WERI-Rb-1 (cell line): ENCODE measurements at regions not wholly inside any gene's neighbourhood (a gene's known extent, or its start where the extent isn't known, plus 50 kb on each side); places are given as distances from the start of the nearest gene placed in this dataset.

Source experiments
- DNase-seq: peaks from one replicate; pipeline ENCODE4 v3.0.0-alpha.2; 2020
- H3K27ac ChIP-seq: fragments of 250-450 bp; sonication (Bioruptor Pico); 2 replicates; pipeline ENCODE4 v1.5.1; 2020; ENCODE audit warnings: mild to moderate bottlenecking, moderate library complexity
- H3K27me3 ChIP-seq: fragments of 250-450 bp; sonication (Bioruptor Pico); 2 replicates; pipeline ENCODE4 v1.5.1; 2021; ENCODE audit warnings: mild to moderate bottlenecking, low read depth, moderate library complexity; ENCODE audit not compliant: insufficient read depth, severe bottlenecking
- H3K36me3 ChIP-seq: fragments of 250-450 bp; sonication (Bioruptor Pico); 2 replicates; pipeline ENCODE4 v1.5.1; 2020; ENCODE audit warnings: mild to moderate bottlenecking, moderate library complexity
- H3K4me3 ChIP-seq: 2 replicates; pipeline ENCODE4 v1.5.1; 2011; ENCODE audit warnings: low read depth, mild to moderate bottlenecking, control low read depth, low read length
- H3K9me3 ChIP-seq: fragments of 250-450 bp; sonication (Bioruptor Pico); 2 replicates; pipeline ENCODE4 v1.5.1; 2021; ENCODE audit warnings: mild to moderate bottlenecking, moderate library complexity; ENCODE audit not compliant: severe bottlenecking
- CTCF ChIP-seq: IDR thresholded peaks from 2 replicates; pipeline ENCODE4 v1.5.1; 2011; ENCODE audit warnings: low read depth, mild to moderate bottlenecking, control low read depth, inconsistent platforms, low read length

- H3K9me3 ChIP-seq: peaks cover 8% of the 10 kb centered on the region
- H3K4me3 ChIP-seq: no peak overlapping the region
- H3K27me3 ChIP-seq: no peaks in the 10 kb centered on the region
- H3K27ac ChIP-seq: no peak overlapping the region
- no peak for TF ChIP-seq CTCF
- H3K36me3 ChIP-seq: no peaks in the 10 kb centered on the region
- DNase-seq: no peak
Observed at GRCh38 chr11:116665523-116665922, 107.3 kb downstream of the BUD13 start.

GRCh38 chr11:116661056-116661455, 111.7 kb downstream of the BUD13 start:
- DNase-seq: no peak
- H3K27me3 ChIP-seq: no peaks in the 10 kb centered on the region
- no peak overlapping the region for H3K27ac ChIP-seq
- no peak for TF ChIP-seq CTCF
- no peak overlapping the region for H3K4me3 ChIP-seq
- H3K36me3 ChIP-seq: no peaks in the 10 kb centered on the region
- peaks cover 8% of the 10 kb centered on the region for H3K9me3 ChIP-seq

- H3K36me3 ChIP-seq: no peaks in the 10 kb centered on the region
- DNase-seq: no peak
- peaks cover 4% of the 10 kb centered on the region for H3K9me3 ChIP-seq
- no peak overlapping the region for H3K27ac ChIP-seq
- no peak overlapping the region for H3K4me3 ChIP-seq
- no peak for TF ChIP-seq CTCF
- no peaks in the 10 kb centered on the region for H3K27me3 ChIP-seq
Observed at GRCh38 chr11:116660011-116660410, 112.8 kb downstream of the BUD13 start.

- TF ChIP-seq CTCF: no peak
- H3K4me3 ChIP-seq: no peak overlapping the region
- no peak for DNase-seq
- H3K9me3 ChIP-seq: peaks cover 7% of the 10 kb centered on the region
- H3K27ac ChIP-seq: no peak overlapping the region
- H3K36me3 ChIP-seq: no peaks in the 10 kb centered on the region
- no peaks in the 10 kb centered on the region for H3K27me3 ChIP-seq
Observed at GRCh38 chr11:116658876-116659535, 113.8 kb downstream of the BUD13 start.

GRCh38 chr11:116657842-116658825, 114.7 kb downstream of the BUD13 start:
- H3K36me3 ChIP-seq: no peaks in the 10 kb centered on the region
- TF ChIP-seq CTCF: 0 out of 2 replicates have a peak, but pooled peaks have one; percentile 8
- H3K27ac ChIP-seq: no peak overlapping the region
- H3K4me3 ChIP-seq: no peak overlapping the region
- H3K9me3 ChIP-seq: peaks cover 7% of the 10 kb centered on the region
- DNase-seq: no peak
- H3K27me3 ChIP-seq: no peaks in the 10 kb centered on the region
